Liver (tissue), 8 donors: ENCODE measurements at regions not wholly inside any gene's neighbourhood (a gene's known extent, or its start where the extent isn't known, plus 50 kb on each side); places are given as distances from the start of the nearest gene placed in this dataset.

Experiments
- DNase-seq: peaks from one replicate; pipeline ENCODE4 v3.0.0-alpha.2; 2017; ENCODE audit warnings: low spot score
- H3K27ac ChIP-seq, 2 donors: one replicate each; pipeline ENCODE4 v1.7.0; 2013; ENCODE audit warnings: inconsistent platforms in 2 of 2, low read length in 2 of 2, control low read depth in 1 of 2, low read depth in 1 of 2, mild to moderate bottlenecking in 1 of 2
- H3K27me3 ChIP-seq, 4 donors: one replicate each; pipeline versions ENCODE4 v1.6.1 to v1.7.0; 2013; ENCODE audit warnings: low read length in 3 of 4, inconsistent platforms in 1 of 4, mild to moderate bottlenecking in 1 of 4, moderate library complexity in 1 of 4; ENCODE audit not compliant: control insufficient read depth in 4 of 4, insufficient read depth in 4 of 4
- H3K36me3 ChIP-seq, 4 donors: one replicate each; pipeline versions ENCODE4 v1.6.1 to v1.7.0; 2013; ENCODE audit warnings: low read length in 3 of 4, mild to moderate bottlenecking in 3 of 4, low read depth in 1 of 4, moderate library complexity in 1 of 4; ENCODE audit not compliant: control insufficient read depth in 4 of 4, insufficient read depth in 3 of 4
- H3K4me1 ChIP-seq, 4 donors: one replicate each; pipeline versions ENCODE4 v1.6.1 to v1.7.0; 2013; ENCODE audit warnings: low read length in 3 of 4, mild to moderate bottlenecking in 3 of 4, moderate library complexity in 1 of 4; ENCODE audit not compliant: control insufficient read depth in 4 of 4, insufficient read depth in 4 of 4
- H3K4me3 ChIP-seq, 3 donors: one replicate each; pipeline versions ENCODE4 v1.6.1 to v1.7.0; 2013; ENCODE audit warnings: low read length in 3 of 3, control low read depth in 1 of 3, low read depth in 1 of 3, mild to moderate bottlenecking in 1 of 3
- H3K9ac ChIP-seq, 2 donors: one replicate each; pipeline ENCODE4 v1.7.0; 2013; ENCODE audit warnings: low read length in 2 of 2, mild to moderate bottlenecking in 2 of 2, moderate library complexity in 2 of 2, control low read depth in 1 of 2, low read depth in 1 of 2
- H3K9me3 ChIP-seq, 4 donors: one replicate each; pipeline versions ENCODE4 v1.6.1 to v1.7.0; 2013; ENCODE audit warnings: low read length in 3 of 4; ENCODE audit not compliant: control insufficient read depth in 4 of 4
- ATF3 ChIP-seq: IDR thresholded peaks from 2 replicates; pipeline ENCODE4 v1.6.1; 2016; ENCODE audit warnings: antibody characterized with exemption
- CTCF ChIP-seq: fragments of 150-350 bp; IDR thresholded peaks from 2 replicates; pipeline ENCODE4 v1.5.1; 2017; ENCODE audit warnings: improper control_type of control experiment, low read depth, low read length; ENCODE audit not compliant: missing input control
- EGR1 ChIP-seq, 2 donors: IDR thresholded peaks; 2 replicates each; pipeline ENCODE4 v1.6.1; 2016 to 2018; ENCODE audit warnings: antibody characterized with exemption in 2 of 2, low read depth in 2 of 2
- FOXA1 ChIP-seq: IDR thresholded peaks from 2 replicates; pipeline ENCODE4 v1.6.1; 2016; ENCODE audit warnings: antibody characterized with exemption
- FOXA2 ChIP-seq: IDR thresholded peaks from 2 replicates; pipeline ENCODE4 v1.6.1; 2016; ENCODE audit warnings: antibody characterized with exemption
- HNF4G ChIP-seq: IDR thresholded peaks from 2 replicates; pipeline ENCODE4 v1.6.1; 2016; ENCODE audit warnings: antibody characterized with exemption
- JUND ChIP-seq, 2 donors: IDR thresholded peaks; 2 replicates each; pipeline ENCODE4 v1.6.1; 2016; ENCODE audit warnings: antibody characterized with exemption in 2 of 2
- MAX ChIP-seq: IDR thresholded peaks from 2 replicates; pipeline ENCODE4 v1.6.1; 2016; ENCODE audit warnings: antibody characterized with exemption
- NR2F2 ChIP-seq: IDR thresholded peaks from 2 replicates; pipeline ENCODE4 v1.6.1; 2016; ENCODE audit warnings: antibody characterized with exemption
- RAD21 ChIP-seq, 2 donors: IDR thresholded peaks; 2 replicates each; pipeline ENCODE4 v1.6.1; 2016; ENCODE audit warnings: antibody characterized with exemption in 2 of 2, mild to moderate bottlenecking in 2 of 2
- REST ChIP-seq: IDR thresholded peaks from 2 replicates; pipeline ENCODE4 v1.6.1; 2016; ENCODE audit warnings: antibody characterized with exemption, mild to moderate bottlenecking
- RXRA ChIP-seq, 2 donors: IDR thresholded peaks; 2 replicates each; pipeline ENCODE4 v1.6.1; 2017 to 2018; ENCODE audit warnings: antibody characterized with exemption in 2 of 2, mild to moderate bottlenecking in 1 of 2
- SP1 ChIP-seq: IDR thresholded peaks from 2 replicates; pipeline ENCODE4 v1.6.1; 2018; ENCODE audit warnings: antibody characterized with exemption, mild to moderate bottlenecking
- TAF1 ChIP-seq: conservative IDR thresholded peaks from 2 replicates; pipeline ENCODE4 v1.6.1; 2016; ENCODE audit warnings: antibody characterized with exemption, mild to moderate bottlenecking
- YY1 ChIP-seq: IDR thresholded peaks from 2 replicates; pipeline ENCODE4 v1.6.1; 2016; ENCODE audit warnings: antibody characterized with exemption, mild to moderate bottlenecking
- ZBTB33 ChIP-seq: IDR thresholded peaks from 2 replicates; pipeline ENCODE4 v1.6.1; 2016; ENCODE audit warnings: antibody characterized with exemption
- whole genome bisulfite sequencing: extraction: QIAGEN DNeasy Blood & Tissue Kit; methylation state at CpG from one replicate; pipeline ENCODE4 v1.1.7; 2013; 5-methylcytosine and 5-hydroxymethylcytosine counted together
- donor health status: healthy.
- donor health status: healthy.
- donor health status: healthy.
- donor health status: healthy.
- donor health status: healthy.

- TF ChIP-seq NR2F2 (no peak), RAD21 (IDR thresholded peaks at IDR 0.05) (no peak), JUND (IDR thresholded peaks at IDR 0.05) (no peak), FOXA1 (no peak), EGR1 (IDR thresholded peaks at IDR 0.05; ENCODE audit: low read depth in 2 of 2) (no peak), ATF3 (no peak), ZBTB33 (no peak), RXRA (IDR thresholded peaks at IDR 0.05) (no peak), HNF4G (no peak), SP1 (no peak), CTCF (no peak), TAF1 (no peak), REST (no peak)
Measured at GRCh38 chr10:83214136-83214535, 925.2 kb upstream of the GHITM start.

GRCh38 chr10:83218205-83218604 lies 921.1 kb upstream of the GHITM start:
- Histone ChIP-seq H3K4me3 (no peak overlapping the region), H3K27ac (no peak overlapping the region), H3K36me3 (no peaks in the 10 kb centered on the region), H3K27me3 (no peaks in the 10 kb centered on the region), H3K4me1 (no peaks in the 10 kb centered on the region), H3K9ac (no peak overlapping the region), H3K9me3 (no peaks in the 10 kb centered on the region)
- no peak for DNase-seq
- WGBS = 84% methylated on average over 5 of the region's 5 CpGs
- TF ChIP-seq TAF1 (no peak), REST (no peak), ATF3 (no peak), RXRA (IDR thresholded peaks at IDR 0.05) (no peak), ZBTB33 (no peak), HNF4G (no peak), MAX (no peak), NR2F2 (no peak), FOXA2 (no peak), SP1 (no peak), EGR1 (IDR thresholded peaks at IDR 0.05; ENCODE audit: low read depth in 2 of 2) (no peak), YY1 (no peak)

More at GRCh38 chr10:83214136-83214535, 925.2 kb upstream of the GHITM start:
- WGBS = 91% methylated on average over 5 of the region's 5 CpGs
- Histone ChIP-seq H3K27me3 (no peaks in the 10 kb centered on the region), H3K4me3 (no peak overlapping the region), H3K9me3 (no peaks in the 10 kb centered on the region), H3K9ac (no peak overlapping the region), H3K4me1 (no peaks in the 10 kb centered on the region), H3K36me3 (no peaks in the 10 kb centered on the region), H3K27ac (no peak overlapping the region)
- no peak for DNase-seq
